ENCODE measurements at regions not wholly inside any gene's neighbourhood (a gene's known extent, or its start where the extent isn't known, plus 50 kb on each side); places are given as distances from the start of the nearest gene placed in this dataset.

DNA sequence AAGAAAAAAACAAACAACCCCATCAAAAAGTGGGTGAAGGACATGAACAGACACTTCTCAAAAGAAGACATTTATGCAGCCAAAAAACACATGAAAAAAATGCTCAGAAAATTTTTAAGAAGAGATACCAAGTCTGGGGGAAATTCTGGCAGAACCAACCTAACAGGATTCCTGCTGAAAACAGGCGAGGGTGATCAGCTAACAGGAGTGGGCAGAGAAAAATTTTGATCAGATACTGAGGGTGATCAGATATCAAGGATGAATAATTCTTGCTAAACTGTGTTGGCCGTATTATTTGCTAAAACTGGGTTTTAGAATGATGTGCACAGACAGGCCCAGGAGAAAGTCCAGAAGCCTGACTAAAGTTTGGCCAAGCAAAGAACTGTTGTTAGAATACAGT is 557.3 kb downstream of the CD109 start:
- DNase-seq (ENCODE audit: low read depth): no peak
- in situ Hi-C loops (cut with HindIII; ENCODE audit: low sequenced_read_pairs): no loop called here
- TF ChIP-seq, protein P1, sequence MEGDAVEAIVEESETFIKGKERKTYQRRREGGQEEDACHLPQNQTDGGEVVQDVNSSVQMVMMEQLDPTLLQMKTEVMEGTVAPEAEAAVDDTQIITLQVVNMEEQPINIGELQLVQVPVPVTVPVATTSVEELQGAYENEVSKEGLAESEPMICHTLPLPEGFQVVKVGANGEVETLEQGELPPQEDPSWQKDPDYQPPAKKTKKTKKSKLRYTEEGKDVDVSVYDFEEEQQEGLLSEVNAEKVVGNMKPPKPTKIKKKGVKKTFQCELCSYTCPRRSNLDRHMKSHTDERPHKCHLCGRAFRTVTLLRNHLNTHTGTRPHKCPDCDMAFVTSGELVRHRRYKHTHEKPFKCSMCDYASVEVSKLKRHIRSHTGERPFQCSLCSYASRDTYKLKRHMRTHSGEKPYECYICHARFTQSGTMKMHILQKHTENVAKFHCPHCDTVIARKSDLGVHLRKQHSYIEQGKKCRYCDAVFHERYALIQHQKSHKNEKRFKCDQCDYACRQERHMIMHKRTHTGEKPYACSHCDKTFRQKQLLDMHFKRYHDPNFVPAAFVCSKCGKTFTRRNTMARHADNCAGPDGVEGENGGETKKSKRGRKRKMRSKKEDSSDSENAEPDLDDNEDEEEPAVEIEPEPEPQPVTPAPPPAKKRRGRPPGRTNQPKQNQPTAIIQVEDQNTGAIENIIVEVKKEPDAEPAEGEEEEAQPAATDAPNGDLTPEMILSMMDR (IDR thresholded peaks at IDR 0.05; ENCODE audit: low read depth, low read length, missing control alignments): no peak
- H3K4me3 ChIP-seq (ENCODE audit: low read depth, low read length): no peak overlapping the region

DNA sequence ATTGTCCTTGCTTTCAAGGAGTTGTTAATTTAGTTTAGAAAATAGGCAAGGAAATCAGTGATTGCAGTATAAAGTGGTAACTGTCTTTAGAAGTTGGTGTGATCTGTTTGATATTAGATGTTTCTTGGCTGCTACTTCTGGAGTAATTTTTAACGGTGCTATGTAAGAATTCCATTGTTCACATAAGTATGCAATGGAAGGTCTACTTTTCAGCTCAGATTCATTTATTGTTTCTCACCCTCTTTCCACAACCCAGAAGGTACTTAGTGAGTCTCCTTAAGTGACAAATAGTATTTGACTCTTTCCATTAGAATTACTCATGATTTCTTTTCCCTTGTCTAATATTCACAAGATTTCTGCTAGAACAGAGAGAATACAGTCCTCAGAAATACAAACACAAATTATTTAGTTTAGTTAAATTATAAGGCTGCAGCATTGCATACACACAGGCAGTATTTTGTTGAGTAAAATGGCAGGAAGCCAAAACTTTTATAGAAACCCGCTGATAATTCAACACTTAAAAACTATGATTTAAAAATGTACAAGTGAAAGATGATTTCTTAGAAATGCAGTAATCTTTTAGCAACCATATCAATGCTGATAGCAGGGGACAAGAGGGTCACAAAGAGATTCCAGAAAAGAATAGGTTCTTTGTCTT is 554.3 kb downstream of the CD109 start:
- in situ Hi-C loops (cut with HindIII; ENCODE audit: low sequenced_read_pairs): no loop called here
- H3K4me3 ChIP-seq (ENCODE audit: low read depth, low read length): no peak overlapping the region
- TF ChIP-seq, protein P1 (IDR thresholded peaks at IDR 0.05; ENCODE audit: low read depth, low read length, missing control alignments): no peak
- DNase-seq (ENCODE audit: low read depth): no peak

DNA sequence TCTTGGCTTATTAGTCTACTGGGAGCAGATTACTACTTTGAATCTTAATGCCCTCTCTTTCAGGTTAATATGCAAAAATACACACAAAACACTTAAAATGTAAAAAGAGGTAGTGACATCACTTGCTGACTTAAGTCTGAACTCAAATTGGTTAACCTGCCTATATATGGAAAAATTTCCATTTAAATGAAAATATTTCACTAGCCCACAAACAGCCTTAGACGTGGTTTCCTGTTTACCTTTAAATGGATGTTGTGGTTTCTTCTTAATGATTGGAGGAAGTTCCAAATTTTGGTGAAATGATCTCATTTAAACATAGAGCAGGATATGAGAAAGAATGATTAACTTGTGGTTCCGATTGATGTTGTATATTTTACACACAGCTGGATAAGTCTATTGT is 553.7 kb downstream of the CD109 start:
- H3K4me3 ChIP-seq (ENCODE audit: low read depth, low read length): no peak overlapping the region
- DNase-seq (ENCODE audit: low read depth): peak; percentile 62
- in situ Hi-C loops (cut with HindIII; ENCODE audit: low sequenced_read_pairs): no loop called here
- TF ChIP-seq, protein P1 (IDR thresholded peaks at IDR 0.05; ENCODE audit: low read depth, low read length, missing control alignments): no peak

DNA sequence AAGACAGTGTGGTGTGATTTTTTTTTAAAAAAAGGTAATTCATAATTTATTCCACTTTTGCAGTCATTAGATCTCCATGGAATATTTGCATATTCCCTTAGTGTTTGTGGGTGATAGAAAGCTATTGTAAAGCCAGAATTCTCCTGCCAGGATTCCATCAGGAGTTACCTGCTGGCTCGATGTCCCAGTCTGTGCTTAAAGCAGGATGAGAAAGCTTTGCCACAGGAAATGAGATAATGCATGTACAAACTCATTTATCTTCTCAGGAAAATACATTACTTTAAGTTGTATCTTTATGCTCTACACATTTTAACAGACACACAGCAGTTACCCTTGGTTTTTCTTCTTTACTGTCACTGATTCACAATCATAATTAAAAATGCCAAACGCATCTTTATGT is 553.0 kb downstream of the CD109 start:
- no peak for DNase-seq (ENCODE audit: low read depth)
- H3K4me3 ChIP-seq (ENCODE audit: low read depth, low read length): no peak overlapping the region
- TF ChIP-seq, protein P1 (IDR thresholded peaks at IDR 0.05; ENCODE audit: low read depth, low read length, missing control alignments): no peak
- in situ Hi-C loops (cut with HindIII; ENCODE audit: low sequenced_read_pairs): no loop called here

DNA sequence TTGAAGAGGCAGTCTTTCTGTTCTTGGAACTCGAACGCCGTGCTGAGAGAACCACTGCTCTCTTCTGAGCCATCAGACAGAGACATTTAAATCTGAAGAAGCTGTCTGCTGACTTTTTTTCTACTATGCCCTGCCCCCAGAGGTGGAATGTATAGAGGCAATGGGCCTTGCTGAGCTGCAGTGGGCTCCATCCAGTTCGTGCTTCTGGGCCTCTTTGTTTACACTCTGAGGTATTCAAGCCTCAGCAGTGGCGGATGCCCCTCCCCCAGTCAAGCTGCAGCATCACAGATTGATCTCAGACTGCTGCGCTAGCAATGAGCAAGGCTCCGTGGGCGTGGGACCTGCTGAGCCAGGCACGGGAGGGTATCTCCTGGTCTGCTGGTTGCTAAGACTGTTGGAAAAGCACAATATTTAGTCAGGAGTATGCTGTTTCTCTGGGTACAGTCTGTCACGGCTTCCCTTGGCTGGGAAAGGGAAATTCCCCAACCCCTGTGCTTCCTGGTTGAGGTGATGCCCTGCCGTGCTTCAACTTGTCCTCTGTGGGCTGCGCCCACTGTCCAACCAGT is 526.8 kb downstream of the CD109 start:
- DNase-seq (ENCODE audit: low read depth): no peak
- in situ Hi-C loops (cut with HindIII; ENCODE audit: low sequenced_read_pairs): no loop called here
- H3K4me3 ChIP-seq (ENCODE audit: low read depth, low read length): no peak overlapping the region
- TF ChIP-seq, protein P1 (IDR thresholded peaks at IDR 0.05; ENCODE audit: low read depth, low read length, missing control alignments): no peak

DNA sequence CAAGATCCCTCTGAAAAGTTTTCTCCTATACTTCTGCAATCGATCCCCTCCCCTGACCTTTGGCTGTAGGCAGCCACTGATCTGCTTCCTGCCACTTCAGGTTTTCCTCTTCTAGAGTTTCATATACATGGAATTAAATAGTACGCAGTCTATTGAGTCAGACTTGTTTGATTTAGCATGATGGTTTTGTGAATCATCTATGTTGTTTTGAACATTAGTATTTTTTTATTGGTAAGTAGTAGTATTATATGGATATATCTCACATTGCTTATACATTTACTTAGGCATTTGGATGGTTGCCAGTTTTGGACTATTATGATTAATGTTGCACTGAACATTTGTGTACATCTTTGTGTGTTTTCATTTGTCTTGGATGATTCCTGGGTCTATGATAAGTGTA is 518.0 kb downstream of the CD109 start:
- no peak for DNase-seq (ENCODE audit: low read depth)
- no peak overlapping the region for H3K4me3 ChIP-seq (ENCODE audit: low read depth, low read length)
- TF ChIP-seq, protein P1 (IDR thresholded peaks at IDR 0.05; ENCODE audit: low read depth, low read length, missing control alignments): no peak
- in situ Hi-C loops (cut with HindIII; ENCODE audit: low sequenced_read_pairs): no loop called here
